Keratinocyte (primary cell): ENCODE measurements at regions not wholly inside any gene's neighbourhood (a gene's known extent, or its start where the extent isn't known, plus 50 kb on each side); places are given as distances from the start of the nearest gene placed in this dataset.

ENCODE experiments used
- DNase-seq: peaks from one replicate; pipeline ENCODE4 v3.0.0-alpha.2; 2011; ENCODE audit warnings: low read depth, missing footprints, low spot score
- FAIRE-seq: peaks from 2 replicates; lab custom pipeline; 2011; peaks lifted over from hg19 to GRCh38; lab: Jason Lieb, UNC
- H2AFZ ChIP-seq: 2 replicates; pipeline ENCODE4 v1.6.0; 2012; ENCODE audit warnings: low read length, control low read depth, inconsistent platforms; ENCODE audit not compliant: control insufficient read depth
- H3K27ac ChIP-seq: 2 replicates; pipeline ENCODE4 v1.5.1; 2011; ENCODE audit warnings: low read length; ENCODE audit not compliant: control insufficient read depth, insufficient read depth
- H3K27me3 ChIP-seq: 3 replicates; pipeline ENCODE4 v1.6.0; 2011; ENCODE audit warnings: low read length; ENCODE audit not compliant: control insufficient read depth, insufficient read depth; ENCODE audit errors: extremely low read depth
- H3K36me3 ChIP-seq, 2 experiments: 2 replicates in 1 of 2; 3 replicates in 1 of 2; pipeline ENCODE4 v1.5.1; 2011; ENCODE audit warnings: low read length in 2 of 2, mild to moderate bottlenecking in 1 of 2; ENCODE audit not compliant: control insufficient read depth in 2 of 2, insufficient read depth in 2 of 2; ENCODE audit errors: extremely low read depth in 1 of 2
- H3K4me1 ChIP-seq: 3 replicates; pipeline ENCODE4 v1.5.1; 2011; ENCODE audit warnings: low read length; ENCODE audit not compliant: control insufficient read depth, insufficient read depth; ENCODE audit errors: extremely low read depth
- H3K4me2 ChIP-seq: 3 replicates; pipeline ENCODE4 v1.6.0; 2011; ENCODE audit warnings: low read depth, low read length; ENCODE audit not compliant: control insufficient read depth, insufficient read depth; ENCODE audit errors: extremely low read depth
- H3K4me3 ChIP-seq, 3 experiments: fragments of 200-600 bp in 1 of 3; sonication (generic) in 1 of 3; 2 replicates in 2 of 3; 3 replicates in 1 of 3; pipeline ENCODE4 v1.5.1; 2011 to 2016; ENCODE audit warnings: low read length in 3 of 3, mild to moderate bottlenecking in 3 of 3, control low read depth in 2 of 3, inconsistent platforms in 1 of 3, low read depth in 1 of 3, mixed read lengths in 1 of 3, mixed run types in 1 of 3, moderate library complexity in 1 of 3; ENCODE audit not compliant: control insufficient read depth in 2 of 3, insufficient read depth in 2 of 3; ENCODE audit errors: extremely low read depth in 1 of 3
- H3K79me2 ChIP-seq: 2 replicates; pipeline ENCODE4 v1.6.0; 2012; ENCODE audit warnings: low read length; ENCODE audit not compliant: control insufficient read depth, insufficient read depth
- H3K9ac ChIP-seq: 3 replicates; pipeline ENCODE4 v1.6.0; 2011; ENCODE audit warnings: low read length; ENCODE audit not compliant: control insufficient read depth, insufficient read depth; ENCODE audit errors: extremely low read depth
- H3K9me1 ChIP-seq: 3 replicates; pipeline ENCODE4 v1.6.0; 2011; ENCODE audit warnings: low read length; ENCODE audit not compliant: control insufficient read depth, insufficient read depth; ENCODE audit errors: extremely low read depth
- H3K9me3 ChIP-seq: 2 replicates; pipeline ENCODE4 v1.5.1; 2012; ENCODE audit warnings: low read depth, low read length; ENCODE audit not compliant: control insufficient read depth
- H4K20me1 ChIP-seq: 3 replicates; pipeline ENCODE4 v1.6.0; 2011; ENCODE audit warnings: low read length; ENCODE audit not compliant: control insufficient read depth, insufficient read depth; ENCODE audit errors: extremely low read depth
- EZH2 ChIP-seq: IDR thresholded peaks from one replicate; pipeline ENCODE4 v1.6.1; 2012; ENCODE audit warnings: inconsistent platforms, mild to moderate bottlenecking, low read length, moderate library complexity
- dilution Hi-C: fragments of 300-500 bp; cut with MboI; formaldehyde crosslinking; loops from one replicate; pipeline ENCODE4 v1.7.0; 2020; ENCODE audit warnings: low sequenced_read_pairs; ENCODE audit not compliant: extremely low pct_ligation_motif_present
- TF ChIP-seq, protein P1 (sequence below), 3 experiments: IDR thresholded peaks in 1 of 3; conservative IDR thresholded peaks in 1 of 3; optimal IDR thresholded peaks in 1 of 3; 2 replicates in 2 of 3; 3 replicates in 1 of 3; pipeline versions ENCODE3 to v1.5.1; 2011; ENCODE audit warnings: low read length in 3 of 3, mild to moderate bottlenecking in 3 of 3, moderate library complexity in 2 of 3, control low read depth in 1 of 3, inconsistent platforms in 1 of 3; ENCODE audit not compliant: insufficient read depth in 2 of 3; ENCODE audit errors: extremely low read depth in 1 of 3

- Histone ChIP-seq H3K79me2 (no peaks in the 10 kb centered on the region), H3K36me3 (no peaks in the 10 kb centered on the region), H3K9me3 (no peaks in the 10 kb centered on the region), H3K4me2 (no peak overlapping the region), H2AFZ (no peak overlapping the region), H3K27me3 (no peaks in the 10 kb centered on the region), H3K9me1 (no peaks in the 10 kb centered on the region), H3K27ac (no peak overlapping the region), H3K4me3 (no peak overlapping the region), H4K20me1 (no peaks in the 10 kb centered on the region), H3K9ac (no peak overlapping the region), H3K4me1 (no peaks in the 10 kb centered on the region)
- FAIRE-seq (no peak), DNase-seq (no peak)
- dilution Hi-C loops: no loop called here
- TF ChIP-seq, protein P1, sequence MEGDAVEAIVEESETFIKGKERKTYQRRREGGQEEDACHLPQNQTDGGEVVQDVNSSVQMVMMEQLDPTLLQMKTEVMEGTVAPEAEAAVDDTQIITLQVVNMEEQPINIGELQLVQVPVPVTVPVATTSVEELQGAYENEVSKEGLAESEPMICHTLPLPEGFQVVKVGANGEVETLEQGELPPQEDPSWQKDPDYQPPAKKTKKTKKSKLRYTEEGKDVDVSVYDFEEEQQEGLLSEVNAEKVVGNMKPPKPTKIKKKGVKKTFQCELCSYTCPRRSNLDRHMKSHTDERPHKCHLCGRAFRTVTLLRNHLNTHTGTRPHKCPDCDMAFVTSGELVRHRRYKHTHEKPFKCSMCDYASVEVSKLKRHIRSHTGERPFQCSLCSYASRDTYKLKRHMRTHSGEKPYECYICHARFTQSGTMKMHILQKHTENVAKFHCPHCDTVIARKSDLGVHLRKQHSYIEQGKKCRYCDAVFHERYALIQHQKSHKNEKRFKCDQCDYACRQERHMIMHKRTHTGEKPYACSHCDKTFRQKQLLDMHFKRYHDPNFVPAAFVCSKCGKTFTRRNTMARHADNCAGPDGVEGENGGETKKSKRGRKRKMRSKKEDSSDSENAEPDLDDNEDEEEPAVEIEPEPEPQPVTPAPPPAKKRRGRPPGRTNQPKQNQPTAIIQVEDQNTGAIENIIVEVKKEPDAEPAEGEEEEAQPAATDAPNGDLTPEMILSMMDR (optimal IDR thresholded peaks at IDR 0.05 in 1 of 3, IDR thresholded peaks at IDR 0.05 in 1 of 3, conservative IDR thresholded peaks at IDR 0.05 in 1 of 3; ENCODE audit: extremely low read depth in 1 of 3, insufficient read depth in 2 of 3, low read length in 3 of 3): no peak
- TF ChIP-seq EZH2: no peak
Observed at GRCh38 chrX:118199997-118200396, 83.4 kb upstream of the KLHL13 start.

DNA sequence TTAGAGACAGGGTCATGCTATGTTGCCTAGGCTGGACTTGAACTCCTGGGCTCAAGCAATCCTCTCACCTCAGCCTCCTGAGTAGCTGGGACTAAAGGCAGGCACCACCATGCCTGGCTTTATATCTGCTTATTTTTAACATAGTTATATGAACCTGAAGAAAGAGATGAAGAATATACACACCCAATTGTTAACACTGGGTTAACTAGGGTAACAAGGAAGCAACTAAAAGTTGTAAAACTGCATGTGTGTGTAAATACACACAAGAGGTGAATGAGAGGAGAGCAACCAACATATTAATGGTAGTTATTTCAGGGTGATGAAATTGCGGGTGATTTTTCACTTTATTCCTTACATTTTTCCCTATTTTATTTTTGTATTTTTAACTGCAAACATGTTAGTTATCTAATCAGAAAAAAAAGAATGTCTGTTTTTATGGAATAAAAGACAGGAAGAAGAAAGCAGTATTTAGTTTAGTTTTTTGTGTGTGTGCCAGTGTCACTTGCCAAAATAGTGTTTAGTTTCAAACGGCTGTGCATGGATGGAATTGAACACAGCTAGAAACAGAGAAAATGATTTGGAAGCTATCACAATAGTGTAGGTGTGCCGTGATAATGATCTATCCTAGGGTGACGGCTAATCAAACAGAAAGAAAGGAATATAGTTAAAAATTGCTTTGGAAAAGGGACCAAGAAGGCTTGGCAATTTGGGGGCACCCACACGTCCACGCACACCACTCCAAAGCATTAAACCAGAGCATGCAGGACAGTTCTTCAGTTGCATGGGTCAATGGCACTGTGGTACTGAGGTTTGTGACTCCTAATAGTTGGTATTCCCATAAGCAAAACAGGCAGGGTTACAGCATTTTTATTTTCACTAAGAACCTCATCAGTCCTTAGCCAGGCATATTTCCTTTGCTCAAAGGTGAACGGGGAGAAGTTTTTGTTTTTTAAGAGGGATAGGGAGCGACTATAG lies 89.1 kb upstream of the KLHL13 start:
- Histone ChIP-seq H3K4me2 (no peak overlapping the region), H3K4me1 (no peaks in the 10 kb centered on the region), H3K9me3 (no peaks in the 10 kb centered on the region), H3K9ac (no peak overlapping the region), H3K79me2 (no peaks in the 10 kb centered on the region), H2AFZ (no peak overlapping the region), H3K27me3 (peaks cover 2% of the 10 kb centered on the region), H3K27ac (no peak overlapping the region), H3K4me3 (no peak overlapping the region), H3K36me3 (no peaks in the 10 kb centered on the region), H3K9me1 (no peaks in the 10 kb centered on the region), H4K20me1 (no peaks in the 10 kb centered on the region)
- DNase-seq: no peak
- no peak for FAIRE-seq
- TF ChIP-seq EZH2: no peak
- TF ChIP-seq, protein P1 (optimal IDR thresholded peaks at IDR 0.05 in 1 of 3, IDR thresholded peaks at IDR 0.05 in 1 of 3, conservative IDR thresholded peaks at IDR 0.05 in 1 of 3; ENCODE audit: extremely low read depth in 1 of 3, insufficient read depth in 2 of 3, low read length in 3 of 3): no peak
- dilution Hi-C loops: no loop called here
